ENCODE measurements at regions not wholly inside any gene's neighbourhood (a gene's known extent, or its start where the extent isn't known, plus 50 kb on each side); places are given as distances from the start of the nearest gene placed in this dataset.

- no peak for DNase-seq (ENCODE audit: low read depth)
- H3K4me3 ChIP-seq (ENCODE audit: low read depth, low read length): no peak overlapping the region
- TF ChIP-seq CTCF (IDR thresholded peaks at IDR 0.05; ENCODE audit: insufficient read depth, low read depth, low read length): no peak
Measured at GRCh38 chr7:85509476-85509875, 322.6 kb upstream of the SEMA3D start.

GRCh38 chr7:85508642-85509410 lies 322.0 kb upstream of the SEMA3D start:
- no peak overlapping the region for H3K4me3 ChIP-seq (ENCODE audit: low read depth, low read length)
- TF ChIP-seq CTCF (IDR thresholded peaks at IDR 0.05; ENCODE audit: insufficient read depth, low read depth, low read length): no peak
- peak; percentile 32 for DNase-seq (ENCODE audit: low read depth)

GRCh38 chr7:85498031-85498430 lies 311.2 kb upstream of the SEMA3D start:
- no peak for DNase-seq (ENCODE audit: low read depth)
- TF ChIP-seq CTCF (IDR thresholded peaks at IDR 0.05; ENCODE audit: insufficient read depth, low read depth, low read length): no peak

GRCh38 chr7:85489498-85489897 lies 302.6 kb upstream of the SEMA3D start:
- no peak for TF ChIP-seq CTCF (IDR thresholded peaks at IDR 0.05; ENCODE audit: insufficient read depth, low read depth, low read length)
- peak; percentile 26 for DNase-seq (ENCODE audit: low read depth)
- no peak overlapping the region for H3K4me3 ChIP-seq (ENCODE audit: low read depth, low read length)

More at GRCh38 chr7:85498031-85498430, 311.2 kb upstream of the SEMA3D start:
- no peak overlapping the region for H3K4me3 ChIP-seq (ENCODE audit: low read depth, low read length)

- no peak for TF ChIP-seq CTCF (IDR thresholded peaks at IDR 0.05; ENCODE audit: insufficient read depth, low read depth, low read length)
- H3K4me3 ChIP-seq (ENCODE audit: low read depth, low read length): no peak overlapping the region
- no peak for DNase-seq (ENCODE audit: low read depth)
Measured at GRCh38 chr7:85488406-85488805, 301.6 kb upstream of the SEMA3D start.

GRCh38 chr7:85483177-85483576 lies 296.3 kb upstream of the SEMA3D start:
- H3K4me3 ChIP-seq (ENCODE audit: low read depth, low read length): no peak overlapping the region
- DNase-seq (ENCODE audit: low read depth): peak; percentile 82
- no peak for TF ChIP-seq CTCF (IDR thresholded peaks at IDR 0.05; ENCODE audit: insufficient read depth, low read depth, low read length)

GRCh38 chr7:85480666-85481065 lies 293.8 kb upstream of the SEMA3D start:
- DNase-seq (ENCODE audit: low read depth): no peak
- no peak overlapping the region for H3K4me3 ChIP-seq (ENCODE audit: low read depth, low read length)
- TF ChIP-seq CTCF (IDR thresholded peaks at IDR 0.05; ENCODE audit: insufficient read depth, low read depth, low read length): no peak

Measured in fibroblast of villous mesenchyme (primary cell).